Pons (tissue), 1 donor: ENCODE measurements at regions not wholly inside any gene's neighbourhood (a gene's known extent, or its start where the extent isn't known, plus 50 kb on each side); places are given as distances from the start of the nearest gene placed in this dataset.

Source experiments
- DNase-seq: peaks from one replicate; pipeline ENCODE4 v3.0.0-alpha.2; 2016; ENCODE audit warnings: low spot score

DNA sequence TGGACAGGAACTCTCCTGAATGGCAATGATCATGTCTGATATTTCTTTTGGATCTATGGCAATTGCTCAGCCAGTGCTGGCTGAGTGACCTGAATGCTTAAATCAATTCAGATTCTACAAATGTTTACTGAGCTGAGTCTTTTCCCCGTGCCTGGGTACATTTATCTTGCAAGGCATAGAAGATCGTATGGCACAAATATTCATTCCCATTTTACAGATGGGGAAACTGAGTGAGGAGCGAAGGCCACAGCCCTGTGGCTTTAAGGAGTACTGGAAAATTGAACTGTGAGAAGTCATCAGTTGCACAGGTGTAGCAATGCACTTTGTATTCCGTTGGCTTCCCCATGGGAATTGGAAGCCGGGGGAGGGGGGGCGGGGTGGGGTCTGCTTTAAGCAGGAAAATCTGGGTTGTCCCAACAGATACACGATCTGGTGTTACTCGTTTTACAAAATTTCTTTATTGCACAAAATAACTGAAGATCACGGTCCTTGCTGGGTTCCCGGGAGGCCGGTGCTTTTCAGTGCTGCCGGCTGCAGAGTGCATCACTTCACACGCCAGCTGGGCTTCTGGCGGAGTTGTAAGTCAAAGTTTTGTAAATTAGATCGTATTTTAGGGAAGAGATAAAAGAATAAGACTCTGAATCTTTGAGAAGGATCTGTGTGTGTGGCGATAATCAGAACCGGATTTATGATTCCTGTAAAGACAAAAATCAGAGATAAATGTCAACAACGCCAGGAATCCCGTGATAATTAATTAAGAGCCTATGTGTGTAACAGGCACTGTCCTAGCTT lies 75.0 kb upstream of the MAP1LC3B2 start:
- DNase-seq, result no peak

DNA sequence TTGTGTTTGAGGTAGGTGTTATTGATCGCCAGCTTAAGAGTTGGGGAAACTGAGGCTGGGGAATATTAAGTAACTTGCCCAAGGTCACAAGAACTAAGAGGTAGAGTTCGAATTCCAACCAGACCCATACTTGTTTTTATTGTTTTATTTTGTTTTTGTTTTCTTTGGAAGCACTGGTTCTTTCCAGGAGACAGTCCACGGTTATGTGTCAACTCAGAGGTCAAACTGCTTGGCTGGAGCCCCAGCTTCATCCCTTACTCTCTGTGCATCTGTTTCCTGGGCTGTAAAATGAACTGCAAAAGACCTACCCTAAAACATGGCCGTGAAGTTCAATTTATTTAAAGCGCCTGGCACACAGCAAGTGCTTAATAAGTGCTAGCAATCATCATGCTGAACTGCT lies 74.4 kb upstream of the MAP1LC3B2 start:
- DNase-seq, result no peak

DNA sequence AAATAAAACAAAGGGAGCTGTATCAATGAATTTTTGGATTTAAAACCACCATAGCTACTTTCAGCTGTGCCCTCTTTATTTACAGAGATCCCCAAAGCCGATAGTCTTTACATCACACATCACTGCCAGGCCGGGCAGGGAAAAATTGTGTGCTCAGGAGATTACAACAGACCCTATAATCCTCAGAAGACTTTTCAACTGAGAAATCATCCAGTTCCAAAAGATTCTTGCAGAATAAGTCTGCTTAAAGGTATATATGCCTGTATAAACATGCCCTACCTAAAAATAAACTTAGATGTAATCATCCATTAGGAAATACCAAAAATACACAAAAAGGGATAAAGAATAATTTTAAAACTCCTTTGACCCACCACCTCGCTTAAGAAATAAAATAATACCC lies 70.1 kb upstream of the MAP1LC3B2 start:
- DNase-seq, result no peak

DNA sequence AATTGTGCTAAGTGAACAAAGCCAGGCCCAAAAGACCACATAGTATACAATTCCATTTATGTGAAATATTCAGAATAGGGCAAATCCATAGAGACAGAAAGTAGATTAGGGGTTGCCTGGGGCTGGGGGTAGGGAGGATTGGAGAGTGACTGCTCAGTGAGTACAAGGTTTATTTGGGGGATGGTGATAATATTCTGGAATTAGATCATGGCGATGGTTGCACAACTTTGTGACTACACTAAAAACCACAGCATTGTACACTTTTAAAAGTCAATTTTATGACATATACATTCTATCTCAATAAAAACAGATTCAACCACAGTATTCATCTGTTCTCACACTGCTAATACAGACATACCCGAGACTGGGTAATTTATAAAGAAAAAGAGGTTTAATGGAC lies 68.7 kb upstream of the MAP1LC3B2 start:
- no peak for DNase-seq

DNA sequence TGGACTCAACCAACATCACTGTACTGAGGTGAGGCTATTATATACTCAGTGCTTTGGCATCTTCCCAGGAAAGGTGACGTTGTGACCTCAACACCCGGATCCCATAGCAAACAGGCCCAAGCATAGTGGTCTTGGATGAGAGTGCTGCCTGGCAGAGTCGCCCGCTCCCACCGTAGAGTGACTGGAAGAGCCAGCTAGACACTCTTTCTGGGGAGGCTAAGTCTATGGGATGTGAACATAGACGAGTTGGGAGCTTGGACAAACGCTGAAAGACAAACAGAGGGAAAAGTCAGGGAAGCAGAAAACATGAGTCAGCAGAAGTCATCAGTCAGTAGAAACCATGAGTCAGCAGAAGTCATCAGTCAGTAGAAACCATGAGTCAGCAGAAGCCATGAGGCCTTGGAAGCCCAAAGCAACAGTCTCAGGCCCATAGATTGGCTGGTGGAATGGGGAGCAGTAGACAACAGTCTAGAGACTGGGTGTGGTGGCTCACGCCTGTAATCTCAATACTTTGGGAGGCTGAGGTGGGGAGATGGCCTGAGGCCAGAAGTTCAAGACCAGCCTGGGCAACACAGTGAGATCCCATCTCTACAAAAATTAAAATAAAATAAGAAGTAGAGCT lies 66.4 kb upstream of the MAP1LC3B2 start:
- DNase-seq, result no peak

DNA sequence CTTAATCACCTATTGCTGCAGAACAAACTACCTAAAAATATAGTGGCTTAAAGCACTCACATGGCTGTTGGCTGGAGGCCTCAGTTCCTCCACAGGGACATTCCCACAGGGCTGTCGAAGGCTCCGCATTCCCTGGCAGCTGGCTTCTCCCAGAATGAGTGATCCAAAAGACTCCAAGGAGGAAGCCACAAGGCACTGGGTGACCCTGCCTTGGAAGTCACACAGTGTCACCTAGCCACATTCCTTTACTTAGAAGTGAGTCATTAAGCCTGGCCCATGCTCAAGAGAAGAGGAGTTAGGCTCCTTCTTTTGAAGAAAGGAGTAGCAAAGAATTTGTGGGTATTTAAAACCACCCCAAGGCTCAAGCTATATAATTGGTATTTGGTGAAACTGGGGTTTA lies 63.9 kb upstream of the MAP1LC3B2 start:
- DNase-seq, result no peak

DNA sequence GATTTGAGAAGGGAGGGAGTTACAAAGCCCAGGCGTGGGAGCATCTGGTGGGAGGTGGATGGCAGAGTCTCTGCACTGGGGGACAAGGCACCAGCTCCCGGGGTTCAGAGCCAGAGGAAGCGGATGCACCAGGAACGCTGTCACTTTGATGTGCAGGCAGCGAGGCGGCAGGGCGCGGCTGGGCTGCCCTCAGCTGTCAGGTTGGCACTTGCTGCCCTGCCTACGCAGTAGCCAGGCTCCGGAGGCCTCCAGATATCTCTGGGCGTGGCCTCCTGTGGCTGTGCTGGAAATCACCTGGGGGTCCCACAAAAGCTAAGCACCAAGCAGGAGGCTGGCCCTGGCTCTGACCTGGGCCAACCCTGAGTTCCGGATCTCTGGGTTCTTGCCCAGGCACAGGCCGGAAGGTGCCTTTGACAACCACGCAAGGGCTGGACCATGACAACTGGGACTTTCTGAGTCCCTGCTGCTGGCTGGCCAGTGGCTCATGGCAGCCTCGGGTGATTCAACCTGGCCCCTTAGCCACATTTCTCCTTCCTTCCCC lies 62.1 kb upstream of the MAP1LC3B2 start:
- no peak for DNase-seq

DNA sequence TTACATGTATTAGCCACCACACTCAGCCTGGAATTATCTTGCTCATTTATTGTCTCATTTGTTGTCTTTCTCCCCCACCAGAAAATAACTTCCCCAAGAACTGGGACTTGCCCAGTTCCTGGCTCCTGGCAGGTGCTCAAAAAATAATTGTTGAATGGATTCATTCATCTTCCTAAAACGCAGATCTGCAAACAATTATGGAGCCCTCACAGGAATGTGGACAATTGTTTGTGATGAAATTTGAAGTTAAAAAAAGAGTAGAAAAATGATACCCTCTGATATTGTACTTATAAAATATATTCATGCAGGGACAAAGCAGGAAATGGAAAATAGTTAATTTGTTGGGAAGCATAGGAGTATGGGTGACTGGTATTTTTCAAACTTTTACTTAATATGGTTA lies 60.7 kb upstream of the MAP1LC3B2 start:
- DNase-seq, result no peak

DNA sequence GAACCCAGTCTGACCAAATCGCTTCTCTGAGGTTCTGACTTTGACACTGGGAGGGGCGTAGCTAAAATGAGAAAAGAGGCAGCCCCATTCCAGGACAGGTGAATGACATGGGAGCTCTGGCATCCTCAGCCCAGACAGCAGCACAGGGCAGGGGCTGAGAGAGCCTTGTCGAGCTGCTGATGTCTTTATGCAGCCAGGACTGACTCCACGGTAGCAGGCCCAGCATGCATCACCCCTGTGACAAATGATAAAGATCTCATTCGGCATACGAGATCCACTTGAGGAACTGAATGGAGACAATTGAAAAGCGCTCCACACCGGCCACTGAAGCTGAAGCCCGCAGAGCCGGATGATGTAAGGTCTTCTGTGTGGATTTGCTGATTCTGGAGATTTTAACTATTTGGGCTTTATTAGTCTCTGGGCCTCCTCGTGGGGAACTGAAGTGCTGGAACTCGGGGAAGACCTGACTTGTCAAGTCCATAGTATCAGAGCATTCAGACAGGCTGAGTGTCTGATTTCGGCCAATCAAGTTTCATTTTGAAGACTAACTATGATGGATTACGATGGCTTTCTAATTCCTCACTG lies 56.9 kb upstream of the MAP1LC3B2 start:
- DNase-seq, result no peak

DNA sequence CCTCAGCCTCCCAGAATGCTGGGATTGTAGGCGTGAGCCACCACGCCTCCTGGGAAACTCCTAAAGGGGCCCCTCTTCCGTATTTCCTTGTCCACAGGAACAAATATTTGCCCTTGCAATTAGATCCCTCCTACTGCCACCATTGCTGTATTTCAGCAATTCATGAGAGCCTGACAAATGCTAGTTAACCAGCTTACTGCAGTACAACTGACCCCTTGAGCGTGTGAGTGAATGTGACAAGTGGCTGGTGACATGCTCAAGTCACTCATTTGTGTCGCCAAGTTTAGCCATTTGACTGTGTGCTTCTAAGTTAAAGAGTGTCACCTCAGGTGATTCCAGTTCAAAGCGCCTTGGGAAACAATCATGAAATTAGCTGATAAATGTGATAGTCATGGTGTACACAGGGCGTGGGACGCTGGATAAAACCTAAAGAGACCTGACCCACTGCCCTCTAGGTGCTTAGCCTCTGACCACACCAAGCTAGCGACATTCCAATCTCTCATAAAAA lies 56.1 kb upstream of the MAP1LC3B2 start:
- no peak for DNase-seq

DNA sequence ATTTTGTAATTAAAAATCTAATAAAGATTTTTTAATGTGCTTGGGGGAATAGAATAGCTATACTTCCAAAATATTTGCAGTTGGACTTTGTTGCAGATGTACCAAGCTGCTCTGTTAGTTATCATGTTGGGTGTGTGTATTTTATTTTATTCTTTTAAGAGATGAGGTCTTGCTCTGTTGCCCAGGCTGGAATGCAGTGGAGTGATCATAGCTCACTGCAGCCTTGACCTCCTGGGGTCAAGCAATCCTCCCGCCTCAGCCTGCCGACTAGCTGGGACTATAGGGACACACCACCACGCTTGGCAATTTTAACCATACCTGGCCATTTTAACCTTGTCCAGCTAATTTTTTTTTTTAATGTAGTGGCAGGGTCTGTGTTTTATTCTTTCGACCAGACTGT lies 54.7 kb upstream of the MAP1LC3B2 start:
- no peak for DNase-seq

DNA sequence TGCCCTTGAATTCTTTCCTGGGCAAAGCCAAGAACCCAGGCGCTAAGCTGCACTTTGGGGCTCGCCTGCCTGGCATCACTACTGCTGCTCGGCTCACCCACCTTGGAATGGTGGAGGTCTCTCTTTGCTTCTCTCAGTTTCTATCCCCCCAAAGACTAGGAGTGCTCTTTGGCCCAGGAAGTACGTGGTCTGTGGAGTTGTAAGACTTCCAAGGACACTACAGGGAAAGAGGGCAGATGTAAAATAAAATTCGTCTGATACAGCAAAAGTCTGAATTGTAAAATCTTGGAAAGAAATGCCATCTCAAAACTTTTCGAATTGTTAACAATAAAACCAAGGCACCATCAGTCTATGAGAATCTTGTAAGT lies 52.5 kb upstream of the MAP1LC3B2 start:
- DNase-seq, result no peak

DNA sequence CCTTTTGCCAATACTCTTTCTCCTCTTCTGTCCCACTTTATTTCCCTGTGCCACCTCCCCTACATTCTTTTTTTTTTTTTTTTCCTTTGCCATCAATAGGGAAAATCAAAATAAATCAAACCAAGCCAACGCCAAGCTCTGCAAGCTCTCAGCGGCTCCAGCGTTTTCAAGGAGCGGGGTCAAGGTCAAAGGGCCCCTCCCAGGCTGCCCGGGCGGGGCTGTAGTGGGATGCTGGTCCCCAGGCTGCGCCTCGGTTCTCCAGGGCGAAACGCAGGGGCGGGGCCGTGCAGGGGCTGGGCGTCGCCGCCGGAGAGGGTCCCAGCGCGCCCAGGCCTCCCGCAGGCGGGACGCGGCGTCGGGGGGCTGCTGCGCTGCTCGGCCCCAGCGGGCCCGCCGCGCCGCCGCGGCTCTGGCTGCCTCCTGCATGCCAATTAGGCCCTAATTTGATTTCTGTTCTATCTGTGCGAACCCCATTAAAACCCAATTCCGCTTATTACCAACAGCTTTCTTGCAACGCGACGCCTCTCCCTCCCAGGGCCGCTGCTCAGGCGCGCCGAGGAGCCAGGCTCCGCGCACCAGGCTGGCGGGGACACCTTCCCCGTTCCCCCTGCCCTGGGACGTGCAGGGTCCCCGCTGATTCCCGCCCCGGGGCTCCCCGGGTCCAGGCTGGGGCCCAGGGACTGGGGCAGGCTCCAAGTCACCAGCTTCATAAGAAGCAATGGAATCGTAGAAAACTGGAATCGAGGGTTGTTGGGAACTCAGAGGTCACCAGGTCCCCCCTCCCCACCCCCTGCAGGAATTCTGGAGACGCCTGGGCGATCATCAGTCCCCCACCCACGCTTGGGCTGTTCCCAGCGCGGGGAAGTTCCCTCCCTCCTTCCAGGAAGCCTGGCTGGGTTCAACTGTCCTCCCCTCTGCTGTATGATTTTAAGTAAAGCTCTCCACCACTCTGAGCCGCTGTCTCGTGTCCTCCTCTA lies 50.7 kb upstream of the MAP1LC3B2 start:
- DNase-seq, result no peak
